Loucy (cell line): ENCODE measurements at regions not wholly inside any gene's neighbourhood (a gene's known extent, or its start where the extent isn't known, plus 50 kb on each side); places are given as distances from the start of the nearest gene placed in this dataset.
"Not testable (repeated sequence)": the region's sequence is repeated elsewhere in the genome, so short reads cannot be mapped to it uniquely, and the experiment has no call there.

ENCODE experiments used
- H2AFZ ChIP-seq: fragments of 200-600 bp; sonication (generic); 2 replicates; pipeline ENCODE4 v1.6.0; 2016; ENCODE audit warnings: antibody characterized with exemption, mild to moderate bottlenecking, low read length, moderate library complexity
- H3F3A ChIP-seq: fragments of 200-600 bp; 2 replicates; pipeline ENCODE4 v1.6.0; 2016; ENCODE audit warnings: antibody characterized with exemption, low read depth, mild to moderate bottlenecking
- H3K27me3 ChIP-seq: fragments of 200-600 bp; sonication (generic); 2 replicates; pipeline ENCODE4 v1.6.1; 2014; ENCODE audit warnings: low read length, mild to moderate bottlenecking; ENCODE audit not compliant: insufficient read depth, poor library complexity, severe bottlenecking
- H3K36me3 ChIP-seq: fragments of 200-600 bp; sonication (generic); 2 replicates; pipeline ENCODE4 v1.6.1; 2016; ENCODE audit warnings: low read length; ENCODE audit not compliant: insufficient read depth
- H3K4me1 ChIP-seq: fragments of 200-600 bp; sonication (generic); 2 replicates; pipeline ENCODE4 v1.5.1; 2014; ENCODE audit warnings: low read length, mild to moderate bottlenecking; ENCODE audit not compliant: insufficient read depth, poor library complexity, severe bottlenecking
- H3K4me2 ChIP-seq: fragments of 200-600 bp; sonication (generic); 2 replicates; pipeline ENCODE4 v1.6.0; 2014; ENCODE audit warnings: antibody characterized with exemption, low read length, low read depth, mild to moderate bottlenecking; ENCODE audit not compliant: poor library complexity, severe bottlenecking
- H3K4me3 ChIP-seq: fragments of 200-600 bp; sonication (generic); 2 replicates; pipeline ENCODE4 v1.5.1; 2014; ENCODE audit warnings: low read length, mild to moderate bottlenecking, mixed read lengths; ENCODE audit not compliant: poor library complexity, severe bottlenecking
- H3K79me2 ChIP-seq: fragments of 200-600 bp; sonication (generic); 2 replicates; pipeline ENCODE4 v1.6.1; 2014; ENCODE audit warnings: low read length; ENCODE audit not compliant: insufficient read depth
- H3K9ac ChIP-seq: fragments of 200-600 bp; sonication (generic); 2 replicates; pipeline ENCODE4 v1.6.0; 2014; ENCODE audit warnings: mild to moderate bottlenecking, low read depth, low read length, moderate library complexity; ENCODE audit not compliant: poor library complexity, severe bottlenecking
- H3K9me2 ChIP-seq: fragments of 200-600 bp; sonication (generic); replicated peaks from 2 replicates; pipeline ENCODE4 v1.6.1; 2016; ENCODE audit warnings: low read depth, low read length, mixed read lengths
- H3K9me3 ChIP-seq: fragments of 200-600 bp; sonication (generic); 2 replicates; pipeline ENCODE4 v1.6.1; 2014; ENCODE audit warnings: mild to moderate bottlenecking, antibody characterized with exemption, low read length, low read depth; ENCODE audit not compliant: insufficient read depth
- H4K20me1 ChIP-seq: fragments of 200-600 bp; sonication (generic); 2 replicates; pipeline ENCODE4 v1.6.0; 2014; ENCODE audit warnings: antibody characterized with exemption, low read length, mild to moderate bottlenecking; ENCODE audit not compliant: insufficient read depth, poor library complexity, severe bottlenecking
- CTCF ChIP-seq: fragments of 200-600 bp; sonication (generic); conservative IDR thresholded peaks from 2 replicates; pipeline ENCODE4 v1.5.1; 2014; ENCODE audit warnings: mild to moderate bottlenecking, antibody characterized with exemption, low read length
- EZH2phosphoT487 ChIP-seq: fragments of 200-600 bp; IDR thresholded peaks from 2 replicates; pipeline ENCODE4 v1.6.1; 2018; ENCODE audit warnings: antibody characterized with exemption, mild to moderate bottlenecking, moderate library complexity, borderline replicate concordance

- no peaks in the 10 kb centered on the region for H3K4me1 ChIP-seq
- no peak overlapping the region for H2AFZ ChIP-seq
- no peak overlapping the region for H3K4me3 ChIP-seq
- H3K36me3 ChIP-seq, result no peaks in the 10 kb centered on the region
- peaks cover 2% of the 10 kb centered on the region; the same call in 1 of the 2 replicates for H3K9me3 ChIP-seq
- H3K79me2 ChIP-seq, result no peaks in the 10 kb centered on the region
- no peak overlapping the region for H3K9ac ChIP-seq
- H3K27me3 ChIP-seq, result no peaks in the 10 kb centered on the region
- H3K4me2 ChIP-seq, result no peak overlapping the region
- no peaks in the 10 kb centered on the region for H4K20me1 ChIP-seq
- TF ChIP-seq EZH2phosphoT487 (no peak), CTCF (no peak)
- no peaks in the 10 kb centered on the region for H3K9me2 ChIP-seq
- no peaks in the 10 kb centered on the region for H3F3A ChIP-seq
These were observed 73.0 kb downstream of the GBP6 start for GRCh38 chr1:89436856-89437255.

GRCh38 chr1:89438301-89438700, 74.4 kb downstream of the GBP6 start:
- H3K9ac ChIP-seq, H4K20me1 ChIP-seq, H3F3A ChIP-seq, H3K79me2 ChIP-seq, H3K4me2 ChIP-seq, H3K27me3 ChIP-seq, H3K4me3 ChIP-seq, H3K9me3 ChIP-seq, H3K36me3 ChIP-seq, H2AFZ ChIP-seq, H3K9me2 ChIP-seq, H3K4me1 ChIP-seq: not testable (repeated sequence)

- Histone ChIP-seq H3K4me3 (no peak overlapping the region), H3K36me3 (no peaks in the 10 kb centered on the region), H3K4me1 (no peaks in the 10 kb centered on the region), H4K20me1 (no peaks in the 10 kb centered on the region), H3K9ac (no peak overlapping the region), H3K9me2 (no peaks in the 10 kb centered on the region), H3K79me2 (no peaks in the 10 kb centered on the region), H3F3A (no peaks in the 10 kb centered on the region), H3K27me3 (no peaks in the 10 kb centered on the region), H3K9me3 (peaks cover 2% of the 10 kb centered on the region; the same call in 1 of the 2 replicates), H3K4me2 (no peak overlapping the region), H2AFZ (no peak overlapping the region)
- TF ChIP-seq CTCF, result no peak
- TF ChIP-seq EZH2phosphoT487, result no peak
These were observed 77.1 kb downstream of the GBP6 start for GRCh38 chr1:89440911-89441310.

- H3K9ac ChIP-seq, result no peak overlapping the region
- TF ChIP-seq CTCF (no peak), EZH2phosphoT487 (no peak)
- H3K4me2 ChIP-seq, result no peak overlapping the region
- no peaks in the 10 kb centered on the region for H4K20me1 ChIP-seq
- H3K9me2 ChIP-seq, result no peaks in the 10 kb centered on the region
- no peak overlapping the region for H2AFZ ChIP-seq
- peaks cover 1% of the 10 kb centered on the region; the same call in 1 of the 2 replicates for H3K9me3 ChIP-seq
- no peak overlapping the region for H3K4me3 ChIP-seq
- no peaks in the 10 kb centered on the region for H3K27me3 ChIP-seq
- H3K36me3 ChIP-seq, result no peaks in the 10 kb centered on the region
- H3K79me2 ChIP-seq, result no peaks in the 10 kb centered on the region
- no peaks in the 10 kb centered on the region for H3K4me1 ChIP-seq
- H3F3A ChIP-seq, result no peaks in the 10 kb centered on the region
These were observed 79.8 kb upstream of the LRRC8B start for GRCh38 chr1:89444791-89445190.
